ENCODE measurements at regions not wholly inside any gene's neighbourhood (a gene's known extent, or its start where the extent isn't known, plus 50 kb on each side); places are given as distances from the start of the nearest gene placed in this dataset.
"Not testable (repeated sequence)": the region's sequence is repeated elsewhere in the genome, so short reads cannot be mapped to it uniquely, and the experiment has no call there.

GRCh38 chr16:79897453-79898146 lies 297.1 kb upstream of the MAF start:
- Histone ChIP-seq H3K36me3 (ENCODE audit: insufficient read depth) (no peaks in the 10 kb centered on the region), H3K4me1 (ENCODE audit: insufficient read depth) (no peaks in the 10 kb centered on the region), H3K27ac (ENCODE audit: low read depth) (no peak overlapping the region), H3K4me3 (ENCODE audit: low read depth, low read length) (no peak overlapping the region)
- DNase-seq (ENCODE audit: extremely low spot score), result no peak
- WGBS, result 42% methylated on average over 8 of the region's 8 CpGs

- Histone ChIP-seq H3K4me3 (ENCODE audit: low read depth, low read length) (no peak overlapping the region), H3K27ac (ENCODE audit: low read depth) (no peak overlapping the region), H3K4me1 (ENCODE audit: insufficient read depth) (no peaks in the 10 kb centered on the region), H3K36me3 (ENCODE audit: insufficient read depth) (no peaks in the 10 kb centered on the region)
- 60% methylated on average over 2 of the region's 2 CpGs for WGBS
- no peak for DNase-seq (ENCODE audit: extremely low spot score)
Measured at GRCh38 chr16:79897104-79897452, 296.5 kb upstream of the MAF start.

GRCh38 chr16:79895917-79896203 lies 295.3 kb upstream of the MAF start:
- no peaks in the 10 kb centered on the region for H3K36me3 ChIP-seq (ENCODE audit: insufficient read depth)
- no peak overlapping the region for H3K27ac ChIP-seq (ENCODE audit: low read depth)
- DNase-seq (ENCODE audit: extremely low spot score), result no peak
- 95% methylated on average over 6 of the region's 6 CpGs for WGBS
- H3K4me3 ChIP-seq (ENCODE audit: low read depth, low read length), result no peak overlapping the region
- H3K4me1 ChIP-seq (ENCODE audit: insufficient read depth), result no peaks in the 10 kb centered on the region

GRCh38 chr16:79895053-79895916 lies 294.7 kb upstream of the MAF start:
- Histone ChIP-seq H3K36me3 (ENCODE audit: insufficient read depth) (no peaks in the 10 kb centered on the region), H3K4me1 (ENCODE audit: insufficient read depth) (no peaks in the 10 kb centered on the region), H3K4me3 (ENCODE audit: low read depth, low read length) (no peak overlapping the region), H3K27ac (ENCODE audit: low read depth) (no peak overlapping the region)
- WGBS, result 91% methylated on average over 10 of the region's 10 CpGs
- DNase-seq (ENCODE audit: extremely low spot score), result no peak

GRCh38 chr16:79893445-79893844 lies 292.9 kb upstream of the MAF start:
- no peak for DNase-seq (ENCODE audit: extremely low spot score)
- H3K27ac ChIP-seq (ENCODE audit: low read depth), result no peak overlapping the region
- 95% methylated on average over 3 of the region's 3 CpGs for WGBS
- H3K36me3 ChIP-seq (ENCODE audit: insufficient read depth), result no peaks in the 10 kb centered on the region
- H3K4me3 ChIP-seq (ENCODE audit: low read depth, low read length), result no peak overlapping the region
- H3K4me1 ChIP-seq (ENCODE audit: insufficient read depth), result no peaks in the 10 kb centered on the region

GRCh38 chr16:79892278-79892677 lies 291.7 kb upstream of the MAF start:
- no peak overlapping the region for H3K27ac ChIP-seq (ENCODE audit: low read depth)
- H3K4me1 ChIP-seq (ENCODE audit: insufficient read depth), result no peaks in the 10 kb centered on the region
- no peak for DNase-seq (ENCODE audit: extremely low spot score)
- WGBS, result 88% methylated on average over 3 of the region's 3 CpGs
- H3K4me3 ChIP-seq (ENCODE audit: low read depth, low read length), result no peak overlapping the region
- H3K36me3 ChIP-seq (ENCODE audit: insufficient read depth), result no peaks in the 10 kb centered on the region

GRCh38 chr16:79891458-79891857 lies 290.9 kb upstream of the MAF start:
- no peak for DNase-seq (ENCODE audit: extremely low spot score)
- no peak overlapping the region for H3K27ac ChIP-seq (ENCODE audit: low read depth)
- H3K36me3 ChIP-seq (ENCODE audit: insufficient read depth), result no peaks in the 10 kb centered on the region
- H3K4me3 ChIP-seq (ENCODE audit: low read depth, low read length), result no peak overlapping the region
- WGBS, result 94% methylated on average over 6 of the region's 6 CpGs
- H3K4me1 ChIP-seq (ENCODE audit: insufficient read depth), result no peaks in the 10 kb centered on the region

- DNase-seq (ENCODE audit: extremely low spot score), result no peak
- H3K4me3 ChIP-seq (ENCODE audit: low read depth, low read length), result no peak overlapping the region
- H3K4me1 ChIP-seq (ENCODE audit: insufficient read depth), result no peaks in the 10 kb centered on the region
- H3K36me3 ChIP-seq (ENCODE audit: insufficient read depth), result no peaks in the 10 kb centered on the region
- H3K27ac ChIP-seq (ENCODE audit: low read depth), result no peak overlapping the region
- 77% methylated on average over 8 of the region's 8 CpGs for WGBS
Measured at GRCh38 chr16:79887541-79888540, 287.3 kb upstream of the MAF start.

GRCh38 chr16:79885320-79885719 lies 284.8 kb upstream of the MAF start:
- H3K27ac ChIP-seq (ENCODE audit: low read depth), result no peak overlapping the region
- 85% methylated on average over 7 of the region's 7 CpGs for WGBS
- H3K36me3 ChIP-seq (ENCODE audit: insufficient read depth), result no peaks in the 10 kb centered on the region
- no peak overlapping the region for H3K4me3 ChIP-seq (ENCODE audit: low read depth, low read length)
- DNase-seq (ENCODE audit: extremely low spot score), result peak; percentile 17
- peaks cover 1% of the 10 kb centered on the region for H3K4me1 ChIP-seq (ENCODE audit: insufficient read depth)

- H3K4me1 ChIP-seq (ENCODE audit: insufficient read depth), result peaks cover 2% of the 10 kb centered on the region
- no peak overlapping the region for H3K4me3 ChIP-seq (ENCODE audit: low read depth, low read length)
- H3K36me3 ChIP-seq (ENCODE audit: insufficient read depth), result no peaks in the 10 kb centered on the region
- WGBS, result 79% methylated on average over 4 of the region's 4 CpGs
- DNase-seq (ENCODE audit: extremely low spot score), result no peak
- no peak overlapping the region for H3K27ac ChIP-seq (ENCODE audit: low read depth)
Measured at GRCh38 chr16:79883494-79883893, 283.0 kb upstream of the MAF start.

- Histone ChIP-seq H3K4me1 (ENCODE audit: insufficient read depth) (peaks cover 2% of the 10 kb centered on the region), H3K4me3 (ENCODE audit: low read depth, low read length) (no peak overlapping the region), H3K36me3 (ENCODE audit: insufficient read depth) (no peaks in the 10 kb centered on the region), H3K27ac (ENCODE audit: low read depth) (no peak overlapping the region)
- WGBS, result 57% methylated on average over 8 of the region's 8 CpGs
- DNase-seq (ENCODE audit: extremely low spot score), result no peak
Measured at GRCh38 chr16:79882340-79883005, 281.9 kb upstream of the MAF start.

- not testable (repeated sequence) for H3K36me3 ChIP-seq (ENCODE audit: insufficient read depth); H3K4me3 ChIP-seq (ENCODE audit: low read depth, low read length); H3K4me1 ChIP-seq (ENCODE audit: insufficient read depth); H3K27ac ChIP-seq (ENCODE audit: low read depth); DNase-seq (ENCODE audit: extremely low spot score)
- WGBS, result 93% methylated on average over 9 of the region's 9 CpGs
Measured at GRCh38 chr16:79881107-79881506, 280.6 kb upstream of the MAF start.

- Histone ChIP-seq H3K4me1 (ENCODE audit: insufficient read depth) (peaks cover 2% of the 10 kb centered on the region), H3K36me3 (ENCODE audit: insufficient read depth) (no peaks in the 10 kb centered on the region), H3K27ac (ENCODE audit: low read depth) (no peak overlapping the region), H3K4me3 (ENCODE audit: low read depth, low read length) (no peak overlapping the region)
- no peak for DNase-seq (ENCODE audit: extremely low spot score)
- WGBS, result 98% methylated on average over 3 of the region's 3 CpGs
Measured at GRCh38 chr16:79876332-79876730, 275.8 kb upstream of the MAF start.

All from urinary bladder (tissue), 3 donors.